GM19397 (cell line): ENCODE measurements at regions not wholly inside any gene's neighbourhood (a gene's known extent, or its start where the extent isn't known, plus 50 kb on each side); places are given as distances from the start of the nearest gene placed in this dataset.

Experiments
- ATAC-seq: cut with Tn5 transposase; IDR thresholded peaks from one replicate; pipeline ENCODE4 v1.9.1; 2021; ENCODE audit warnings: mild to moderate bottlenecking, moderate library complexity; ENCODE audit not compliant: unreplicated experiment

DNA sequence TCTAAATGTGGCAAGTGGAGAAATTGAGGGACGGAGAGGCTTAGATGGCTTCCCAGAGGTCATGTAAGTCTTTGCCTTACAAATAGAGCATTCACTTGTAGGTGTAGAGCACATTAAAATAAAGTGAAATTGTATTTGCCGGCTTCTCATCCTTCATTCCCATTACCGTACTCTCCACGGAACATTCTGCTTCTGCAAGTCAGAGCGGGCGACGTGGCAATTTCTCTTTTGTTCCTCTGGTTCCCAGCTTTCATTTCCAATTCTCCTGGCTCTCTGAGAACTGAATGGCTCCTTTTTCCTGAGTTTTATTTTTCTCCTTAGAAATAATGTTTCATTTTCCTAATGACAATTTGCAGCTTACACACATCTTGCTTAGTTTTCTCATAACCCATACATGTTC, 51.3 kb upstream of the PFKP start:
- ATAC-seq, result no peak

DNA sequence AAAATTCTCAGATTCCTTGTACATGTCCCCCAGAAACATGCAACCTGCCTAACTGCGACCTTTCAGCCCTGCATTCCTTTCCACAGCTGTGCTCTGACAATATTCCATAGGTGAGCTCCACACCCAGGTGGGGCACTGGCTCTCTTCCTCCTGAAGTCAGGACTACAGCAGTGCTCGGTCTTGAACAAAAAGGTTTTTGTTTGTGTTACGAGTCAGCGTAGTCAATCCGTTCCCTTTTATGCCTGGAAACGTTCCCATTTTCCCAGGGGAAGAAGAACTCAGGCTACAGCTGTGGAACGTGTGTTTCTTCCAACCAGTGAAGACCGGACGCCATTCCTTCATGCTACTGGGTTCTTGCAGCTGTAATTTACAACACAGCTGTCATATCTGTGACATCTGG, 52.4 kb upstream of the PFKP start:
- no peak for ATAC-seq

DNA sequence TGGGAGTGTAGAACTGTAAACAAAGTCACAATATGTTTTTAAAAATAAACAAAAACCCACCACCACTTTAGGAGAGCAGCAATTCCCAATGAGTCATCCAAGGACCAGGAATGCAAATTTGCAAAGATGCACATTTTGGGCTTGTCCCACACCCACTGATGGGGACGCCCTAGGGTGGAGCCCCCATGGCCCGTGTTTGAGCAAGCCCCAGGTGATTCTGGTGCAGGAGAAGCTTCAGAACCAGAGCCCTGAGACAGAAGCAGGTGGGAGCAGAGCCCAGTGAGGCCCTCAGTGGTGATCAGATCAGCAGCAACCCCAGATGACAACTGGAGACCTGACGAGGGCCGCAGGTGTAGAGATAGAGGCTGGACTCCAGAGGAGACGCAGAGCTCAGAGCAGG, 55.1 kb upstream of the PFKP start:
- no peak for ATAC-seq

DNA sequence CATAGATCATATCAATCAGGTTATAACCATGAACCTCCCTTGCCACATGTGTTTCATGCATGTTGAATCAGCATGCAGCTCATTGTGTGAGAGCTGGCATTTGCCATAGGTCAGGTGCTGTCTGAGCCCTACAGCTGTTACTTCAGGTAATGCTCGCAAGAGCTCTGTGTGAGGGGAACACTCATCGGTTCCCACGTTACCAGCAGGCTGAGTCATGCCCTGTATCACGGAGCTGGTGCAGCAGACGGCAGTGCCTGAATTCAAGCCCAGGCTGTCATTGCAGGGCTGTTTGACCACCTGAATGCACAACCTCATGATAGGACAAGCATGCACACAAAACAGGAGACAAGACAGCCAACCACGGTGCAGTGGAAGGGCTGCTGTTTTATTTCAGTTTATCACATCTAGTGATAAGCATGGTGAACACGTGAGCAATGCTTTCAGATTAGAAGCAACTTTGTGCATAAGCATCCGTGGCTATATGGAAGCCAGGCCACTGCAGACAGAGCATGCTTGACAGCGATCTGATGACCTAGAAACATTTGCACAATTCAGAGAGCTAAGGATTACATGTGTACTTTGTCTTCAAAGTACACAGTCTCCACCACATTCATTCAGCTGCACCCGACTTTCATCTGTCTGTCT, 56.4 kb upstream of the PFKP start:
- ATAC-seq, result no peak

DNA sequence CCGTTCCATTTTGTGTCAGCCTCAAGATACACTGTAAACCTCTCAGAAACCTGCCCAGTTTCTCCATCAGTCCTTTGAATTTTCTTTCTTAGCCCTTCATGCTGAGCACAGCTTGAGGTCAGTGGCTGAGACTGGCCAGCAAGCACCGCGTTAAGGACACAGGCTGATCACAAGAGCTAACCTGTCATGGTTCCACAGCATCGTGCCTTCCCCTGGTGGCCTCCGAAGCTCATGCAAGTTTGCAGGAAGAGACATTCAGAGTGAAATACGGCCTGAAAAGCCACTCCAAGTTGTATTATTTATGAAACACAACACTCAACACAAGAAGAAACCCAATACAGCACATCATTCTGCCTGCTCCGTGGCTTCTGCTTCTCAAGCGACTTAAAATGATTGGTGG, 57.0 kb upstream of the PFKP start:
- no peak for ATAC-seq

DNA sequence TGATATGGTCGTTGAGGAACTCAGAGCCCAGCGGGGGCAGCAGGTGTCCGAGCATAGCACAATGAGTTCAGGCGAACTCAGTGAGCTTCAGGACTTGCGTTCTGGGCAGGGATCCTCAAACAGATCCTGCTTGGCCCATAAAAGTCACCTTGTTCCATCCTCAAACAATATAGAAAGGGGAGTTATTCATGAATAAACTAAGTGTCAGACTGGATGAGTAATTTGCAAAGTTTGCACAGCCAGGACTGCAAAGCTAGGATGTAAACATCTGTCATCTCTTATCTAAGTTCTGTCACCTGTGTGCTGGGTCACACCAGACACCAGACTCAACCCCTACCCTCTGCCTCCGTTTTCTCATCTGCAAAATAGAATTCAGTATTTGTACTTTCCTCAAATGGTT, 58.0 kb upstream of the PFKP start:
- ATAC-seq, result no peak

DNA sequence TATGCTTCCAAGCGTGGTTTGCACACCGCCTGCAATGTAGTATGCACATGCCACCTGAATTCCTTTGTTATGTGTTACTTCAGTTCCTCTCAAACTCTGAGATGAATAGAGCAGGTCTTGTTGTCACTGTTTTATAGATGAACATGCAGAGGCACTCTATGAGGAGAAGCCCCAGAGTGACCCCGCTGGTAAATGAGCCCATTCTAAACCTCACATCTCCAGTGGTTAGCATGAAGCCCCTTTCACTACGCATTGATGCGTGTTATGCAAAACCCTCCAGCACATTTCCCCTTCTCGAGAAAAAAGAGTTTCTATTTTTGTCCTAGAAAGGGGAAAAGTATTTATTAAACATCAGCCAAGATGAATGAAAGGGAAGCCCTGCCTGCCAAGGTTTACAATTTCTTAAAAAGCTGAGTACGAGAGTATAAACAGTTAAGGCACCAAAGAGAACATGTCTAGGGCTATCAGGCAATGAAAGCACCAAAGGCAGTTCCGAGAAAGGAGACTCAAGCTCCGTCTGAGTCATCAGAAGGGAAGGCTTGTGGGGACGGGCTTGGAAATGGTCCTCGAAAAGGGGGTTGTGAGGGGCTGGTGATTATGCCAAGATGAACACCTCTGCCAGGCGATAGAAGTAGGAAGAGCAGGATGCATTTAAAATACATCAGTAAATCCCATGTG, 58.7 kb upstream of the PFKP start:
- ATAC-seq, result no peak

DNA sequence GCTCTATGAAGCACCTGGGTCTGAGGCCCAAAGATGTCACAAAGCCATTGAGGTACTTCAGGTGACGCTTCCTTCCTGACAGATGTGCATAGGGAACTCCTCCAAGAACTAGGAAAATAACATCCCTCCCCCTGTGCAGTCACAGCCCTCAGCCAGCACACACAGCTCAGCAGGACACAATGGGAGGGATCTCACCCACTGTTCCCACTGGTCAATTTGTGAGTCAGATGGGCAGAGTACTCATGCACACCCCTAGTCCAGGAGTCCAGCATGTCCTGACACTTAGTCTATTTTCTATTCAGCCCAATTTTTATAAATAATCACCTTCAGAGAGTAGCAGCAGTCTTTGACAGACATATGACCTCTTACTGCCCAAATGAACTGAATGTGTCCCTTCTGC, 60.7 kb upstream of the PFKP start:
- ATAC-seq, result no peak

DNA sequence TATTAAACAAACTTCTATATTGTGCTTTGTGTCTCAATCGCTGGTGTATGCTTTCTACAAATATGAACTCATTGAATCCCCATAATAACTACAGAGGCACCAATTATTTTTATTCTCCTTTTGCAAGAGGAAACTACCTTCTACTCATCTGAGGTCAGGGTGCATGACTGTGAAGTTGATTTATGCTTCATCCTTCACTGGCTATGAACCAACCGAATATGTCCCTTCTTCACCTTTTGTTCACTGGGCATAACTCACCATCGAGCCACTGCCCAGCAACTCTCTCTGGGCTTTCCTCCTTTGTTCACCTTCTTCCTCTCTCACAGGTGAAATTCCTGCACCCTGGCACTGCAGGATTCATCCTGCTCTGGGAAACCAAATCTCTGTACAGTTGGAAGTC, 61.3 kb upstream of the PFKP start:
- ATAC-seq, result no peak

DNA sequence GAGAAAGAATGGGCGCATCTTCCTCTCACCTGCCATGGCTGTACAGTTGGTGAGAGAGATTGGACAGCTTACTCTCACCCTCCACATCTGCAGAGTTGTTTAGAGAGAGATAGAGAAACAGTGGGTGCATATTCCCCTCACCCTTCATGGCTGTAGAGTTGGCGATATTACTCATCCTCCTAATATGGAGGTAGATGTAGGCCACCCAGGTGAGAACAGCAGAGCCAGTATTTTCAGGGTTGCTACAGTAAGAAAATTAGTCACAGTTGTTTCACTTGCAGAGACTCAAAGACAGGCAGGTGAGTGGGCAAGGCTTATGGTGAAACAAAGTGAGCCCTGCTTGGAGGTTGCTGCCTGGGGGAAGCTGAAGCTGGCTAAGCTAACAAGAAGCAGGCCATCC, 65.0 kb upstream of the PFKP start:
- ATAC-seq, result no peak

DNA sequence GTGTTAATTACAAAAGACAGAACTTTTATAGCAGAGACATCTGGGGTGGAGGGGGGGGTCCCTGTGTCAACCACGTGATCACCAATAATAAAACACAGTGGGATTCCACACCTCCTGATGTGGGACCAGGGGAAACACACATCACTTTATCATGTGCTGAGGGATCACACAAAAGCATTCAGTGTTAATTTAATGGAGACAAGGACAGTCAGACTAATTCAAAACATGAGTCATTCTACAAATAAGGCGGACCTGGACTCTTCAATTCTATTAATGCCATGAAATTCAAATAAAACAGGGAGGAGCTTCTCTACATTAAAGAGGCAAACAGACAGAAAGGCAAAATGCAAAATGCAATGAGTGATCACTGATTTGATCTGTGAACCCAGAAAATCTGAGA, 67.3 kb upstream of the PFKP start:
- ATAC-seq, result no peak

DNA sequence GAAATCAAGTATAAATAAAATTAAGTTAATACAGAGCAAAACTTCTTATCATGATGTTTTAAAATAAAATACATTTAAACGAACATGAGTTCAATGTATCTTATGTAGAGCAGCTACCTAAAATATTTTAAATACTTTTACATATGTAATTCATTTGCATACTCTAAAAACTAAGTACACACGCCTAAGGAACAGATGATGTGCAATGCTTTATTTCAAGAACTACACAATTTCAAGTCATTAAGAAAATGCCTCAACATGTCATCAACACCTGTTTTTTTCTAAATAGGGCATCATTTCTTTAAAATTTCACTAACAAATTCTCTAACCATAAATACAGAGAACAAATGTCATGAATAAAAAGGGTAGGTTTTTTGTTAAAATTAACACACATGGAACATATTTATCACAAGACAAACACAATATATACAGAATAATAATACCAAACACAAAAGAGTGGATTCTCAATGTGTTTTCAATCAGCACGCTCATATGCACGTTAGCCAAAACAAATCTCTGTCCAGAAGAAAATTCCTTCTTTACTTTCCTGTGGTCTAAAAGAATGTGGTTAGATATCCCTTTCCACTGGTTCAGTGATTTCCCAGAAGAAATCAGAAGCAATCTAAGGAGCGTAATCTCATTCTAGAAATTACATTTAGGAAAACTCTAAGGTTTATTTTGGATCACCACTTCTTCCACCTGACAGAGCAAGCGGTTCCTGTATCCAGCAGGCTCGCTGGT, 73.0 kb upstream of the PFKP start:
- ATAC-seq, result no peak

DNA sequence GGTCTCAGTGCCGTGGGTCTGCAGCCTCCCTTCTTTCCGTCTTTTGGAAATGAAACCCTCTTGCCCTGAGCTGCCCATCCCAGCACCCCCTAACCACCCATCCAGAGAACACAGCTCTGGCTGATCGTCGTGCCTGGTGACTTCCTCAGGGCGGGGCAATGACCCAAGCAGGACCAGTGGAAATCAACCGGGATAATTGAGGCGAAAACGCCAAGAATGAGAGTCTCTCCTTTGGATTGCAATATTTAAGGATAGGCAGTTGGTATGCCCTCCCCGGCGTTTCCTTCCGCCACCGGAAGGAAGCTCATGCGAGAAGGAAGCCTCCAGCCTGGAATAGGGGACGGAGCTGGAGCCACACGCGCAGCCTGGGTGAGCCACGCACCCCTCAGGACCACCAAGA, 73.7 kb upstream of the PFKP start:
- no peak for ATAC-seq

DNA sequence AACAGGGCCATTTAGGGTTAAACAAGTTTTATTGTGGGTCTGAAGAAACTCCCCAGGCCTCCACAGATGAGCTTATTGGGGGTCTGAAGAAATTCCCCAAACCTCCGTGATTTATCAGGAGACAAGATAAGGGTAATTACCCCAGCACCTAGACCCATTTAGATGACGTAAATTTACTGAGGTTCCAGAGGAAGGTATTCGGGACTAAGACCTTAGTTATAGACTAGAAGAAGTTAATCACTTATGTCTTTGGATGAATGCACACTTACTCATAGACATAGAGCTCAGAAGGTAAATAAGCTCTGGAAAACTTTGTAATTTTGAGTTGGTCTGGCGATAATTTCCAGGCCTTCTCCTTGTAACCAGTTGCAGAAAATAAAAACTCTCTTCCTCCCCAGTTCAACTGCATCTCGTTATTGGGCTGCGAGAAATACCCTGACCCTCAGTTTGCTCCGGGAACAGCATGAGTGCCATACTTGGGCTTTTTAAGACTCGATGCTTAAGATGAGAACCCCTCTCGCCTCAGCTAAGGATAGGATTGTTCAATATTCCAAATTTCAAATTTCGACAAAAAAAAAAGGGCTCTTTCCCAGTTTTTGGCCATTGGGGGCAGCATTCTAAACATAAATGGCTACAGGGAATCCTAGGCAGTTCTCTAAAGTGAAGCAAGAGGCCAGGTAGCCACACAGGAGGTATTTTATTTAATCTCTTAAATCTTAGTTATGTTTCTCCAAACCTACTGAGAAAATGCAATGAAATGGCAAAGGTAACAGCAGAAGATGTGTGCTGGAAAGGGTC, 74.7 kb upstream of the PFKP start:
- no peak for ATAC-seq

DNA sequence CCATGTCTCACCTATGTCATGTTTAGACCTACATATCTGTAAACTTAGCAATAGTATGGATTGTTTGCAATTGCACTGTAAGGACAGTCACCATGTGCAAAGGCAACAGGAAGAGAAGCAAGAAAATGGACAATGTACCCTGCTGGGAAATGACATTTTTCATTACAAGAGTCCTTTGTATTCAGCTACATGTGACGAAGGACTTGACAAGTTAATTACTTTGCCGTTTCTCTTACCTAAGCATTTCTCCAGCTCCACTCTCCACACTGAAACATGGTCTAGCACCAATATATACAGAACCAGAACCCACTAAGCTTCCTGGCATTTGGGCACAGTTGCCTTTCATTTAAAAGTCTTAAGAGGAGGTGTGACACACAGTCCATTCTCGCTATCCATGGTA, 76.6 kb upstream of the PFKP start:
- ATAC-seq, result no peak

DNA sequence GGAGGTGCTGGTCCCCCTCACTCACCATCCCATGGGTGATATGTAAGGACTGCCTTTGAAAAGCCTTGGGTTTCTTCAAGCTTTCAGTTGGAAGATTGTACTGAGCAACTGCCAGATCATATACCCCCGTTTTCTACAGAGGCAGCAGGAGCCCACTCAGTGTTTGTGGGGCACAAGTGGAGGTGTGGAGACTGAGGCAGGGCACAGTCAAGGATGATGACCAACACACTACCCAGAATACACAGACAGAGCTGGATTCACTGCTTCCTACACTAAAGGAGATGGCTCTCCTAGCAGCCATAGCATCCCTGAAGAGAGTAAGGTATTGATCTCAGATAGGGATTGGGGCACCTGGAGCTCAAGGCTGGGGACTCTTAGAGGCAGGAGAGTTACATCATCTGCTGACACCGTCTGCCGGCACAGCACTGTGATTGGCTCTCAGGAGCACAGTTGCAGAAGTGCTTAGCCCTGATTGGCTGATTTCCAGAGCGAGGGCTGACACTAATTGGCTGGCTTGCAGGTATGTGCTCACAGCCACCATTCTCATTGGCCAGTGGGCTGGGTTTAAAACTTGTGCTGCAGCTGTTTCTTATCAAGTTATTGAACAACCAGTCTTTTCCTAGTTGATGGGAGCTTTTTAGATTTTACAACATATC, 77.9 kb upstream of the PFKP start:
- ATAC-seq, result no peak

DNA sequence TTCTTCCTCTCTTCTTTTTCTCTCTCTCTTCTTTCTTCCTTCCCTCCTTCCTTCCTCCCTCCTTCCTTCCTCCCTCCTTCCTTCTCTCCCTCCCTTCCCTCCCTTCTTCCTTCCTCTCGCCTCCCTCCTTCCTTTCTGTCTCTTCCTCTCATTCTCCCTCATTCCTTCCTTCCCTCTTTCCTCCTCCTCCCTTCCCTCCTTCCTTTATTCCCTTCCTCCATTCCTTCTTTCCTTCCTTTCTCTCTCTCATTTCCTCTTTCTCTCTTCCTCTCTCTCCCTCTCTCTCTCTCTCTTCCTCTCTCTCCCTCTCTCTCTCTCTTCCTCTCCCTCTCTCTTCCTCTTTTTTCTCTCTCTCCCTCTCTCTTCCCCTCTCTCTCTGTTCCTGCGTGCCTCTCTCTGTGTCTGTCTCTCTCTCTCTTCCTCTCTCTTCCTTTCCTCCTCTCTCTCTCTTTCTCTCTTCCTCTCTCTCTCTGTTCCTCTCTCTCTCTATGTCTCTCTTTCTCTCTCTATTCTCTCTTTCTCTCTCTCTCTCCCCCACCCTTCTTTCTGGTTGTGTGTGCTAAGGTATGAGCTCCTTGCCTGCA, 80.1 kb upstream of the PFKP start:
- no peak for ATAC-seq

DNA sequence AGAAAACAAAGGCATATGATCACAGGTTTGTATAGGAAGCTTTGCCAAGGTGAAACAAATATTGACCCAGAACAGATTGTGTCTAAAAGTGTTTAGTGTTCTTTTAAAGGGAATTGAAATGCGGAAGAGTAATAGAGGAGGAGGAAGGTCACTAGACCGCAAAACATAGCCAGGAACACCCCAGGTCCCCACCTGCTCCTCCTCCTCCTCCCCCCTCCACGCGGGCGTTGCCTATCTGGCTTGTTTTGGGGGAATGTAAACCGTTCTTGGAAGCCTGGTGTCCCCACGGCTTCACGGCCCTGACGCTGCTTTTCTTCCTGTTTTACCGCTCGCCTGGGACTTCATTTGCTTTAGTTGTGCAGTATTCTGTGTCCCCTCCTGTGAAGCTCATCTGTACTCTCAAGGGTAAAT, 81.0 kb upstream of the PFKP start:
- no peak for ATAC-seq

DNA sequence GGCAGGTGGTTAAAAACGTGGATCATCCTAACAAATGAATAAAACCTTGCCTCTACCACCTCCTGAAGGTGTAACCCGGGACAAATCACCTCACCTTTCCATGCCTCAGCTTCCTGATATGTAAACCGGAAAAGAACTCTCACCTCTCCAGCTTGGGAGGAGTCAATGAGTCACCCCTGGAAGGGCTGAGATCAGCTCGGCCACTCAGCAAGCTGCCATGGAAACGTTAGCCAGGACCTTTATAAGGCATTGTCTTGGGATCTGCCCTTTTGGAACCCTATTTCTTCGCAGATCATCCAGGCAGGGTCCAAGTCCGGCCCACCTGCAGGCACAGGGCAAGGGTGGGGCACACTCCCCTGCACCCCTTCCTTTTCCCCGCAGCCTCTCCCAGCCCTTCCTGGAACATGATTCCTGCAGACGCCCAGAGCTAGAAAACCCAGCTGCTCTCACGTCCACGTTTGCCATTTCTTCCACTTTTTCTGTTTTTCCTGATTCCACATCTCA, 81.6 kb upstream of the PFKP start:
- no peak for ATAC-seq

DNA sequence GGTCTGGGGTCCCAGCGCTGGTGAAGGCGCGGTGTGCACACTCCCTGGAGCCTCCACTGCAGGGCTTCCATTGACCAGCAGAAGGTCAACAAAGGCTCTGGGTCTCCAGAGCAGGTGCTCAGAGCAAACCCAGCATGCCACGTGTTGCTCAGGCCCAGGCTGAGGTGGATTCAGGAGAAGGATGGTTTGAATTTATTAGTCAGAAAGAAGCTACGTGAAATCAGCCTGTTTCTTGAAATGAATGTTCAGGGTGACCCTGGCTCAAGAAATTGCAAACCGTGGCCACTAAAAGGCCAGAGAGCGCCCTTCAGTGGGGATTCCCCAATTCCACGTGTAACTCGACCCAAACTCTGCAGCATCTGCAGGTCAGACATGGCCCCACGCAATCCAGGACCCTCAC, 82.7 kb upstream of the PFKP start:
- ATAC-seq, result no peak

DNA sequence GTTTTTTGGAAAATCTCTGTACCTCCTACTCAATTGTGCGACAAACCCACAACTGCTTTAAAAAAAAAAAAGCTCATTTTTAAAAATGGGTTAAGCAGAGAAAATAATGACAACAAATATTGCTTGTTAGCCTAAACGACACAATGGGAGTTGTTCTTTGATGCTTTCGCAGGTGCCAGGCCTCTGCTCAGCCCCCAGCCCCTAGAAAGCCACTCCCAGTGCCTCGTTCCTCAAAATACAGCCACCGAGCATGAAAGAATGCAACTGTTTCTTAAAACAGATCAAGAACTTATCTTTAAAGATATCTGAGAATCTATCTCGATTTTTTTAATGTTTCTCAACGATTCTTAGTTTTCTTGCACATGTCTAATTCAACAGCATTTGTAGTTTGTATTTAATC, 85.2 kb upstream of the PFKP start:
- ATAC-seq, result no peak
